ENCODE measurements at regions not wholly inside any gene's neighbourhood (a gene's known extent, or its start where the extent isn't known, plus 50 kb on each side); places are given as distances from the start of the nearest gene placed in this dataset.

DNA sequence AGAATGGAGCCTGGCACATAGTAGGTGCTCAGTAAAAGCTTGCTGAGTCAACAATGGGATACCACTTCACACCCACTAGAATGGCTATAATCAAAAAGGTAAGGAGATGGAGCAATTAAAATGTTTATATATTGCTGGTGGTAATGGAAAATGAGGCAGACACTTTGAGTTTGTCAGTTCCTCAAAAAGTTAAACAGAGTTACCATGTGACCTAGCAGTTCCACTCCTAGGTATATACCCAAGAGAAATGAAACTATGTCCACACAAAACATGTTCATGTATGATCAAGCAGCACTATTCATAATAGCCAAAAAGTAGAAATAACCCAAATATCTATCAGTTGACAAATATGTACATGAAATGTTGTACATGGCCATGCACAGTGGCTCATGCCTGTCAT lies 74.8 kb upstream of the ECE1 start:
- Histone ChIP-seq H2BK120ac (ENCODE audit: insufficient read depth, low read length, poor library complexity) (no peak overlapping the region), H4K91ac (ENCODE audit: low read depth, low read length) (no peak overlapping the region), H3K4me3 (ENCODE audit: low read depth, low read length) (no peak overlapping the region), H3K79me2 (ENCODE audit: control insufficient read depth, insufficient read depth, low read length, poor library complexity) (no peaks in the 10 kb centered on the region), H3K18ac (ENCODE audit: low read length) (no peak overlapping the region), H3K9ac (ENCODE audit: low read length) (no peak overlapping the region), H3K4me1 (ENCODE audit: control insufficient read depth in 1 of 2, insufficient read depth in 2 of 2, low read length in 2 of 2) (no peaks in the 10 kb centered on the region), H3K36me3 (ENCODE audit: control insufficient read depth in 1 of 2, insufficient read depth in 2 of 2, low read length in 2 of 2) (no peaks in the 10 kb centered on the region), H3K4ac (ENCODE audit: low read depth, low read length) (no peak overlapping the region), H2AFZ (ENCODE audit: insufficient read depth, low read length, poor library complexity) (no peak overlapping the region), H2BK5ac (ENCODE audit: low read depth, low read length, poor library complexity) (no peak overlapping the region), H4K12ac (ENCODE audit: low read depth, low read length) (no peak overlapping the region), H2BK12ac (ENCODE audit: low read length) (no peak overlapping the region), H3K27me3 (ENCODE audit: insufficient read depth, low read length) (no peaks in the 10 kb centered on the region), H3K27ac (ENCODE audit: low read depth, low read length) (no peak overlapping the region), H3K4me2 (ENCODE audit: low read length) (no peak overlapping the region), H2AK5ac (ENCODE audit: low read length) (no peak overlapping the region), H4K8ac (ENCODE audit: low read depth, low read length) (no peak overlapping the region), H3K9me3 (ENCODE audit: insufficient read depth, low read depth, low read length) (no peaks in the 10 kb centered on the region), H3K14ac (ENCODE audit: low read length) (no peak overlapping the region), H3K79me1 (ENCODE audit: low read length) (no peaks in the 10 kb centered on the region), H3K23ac (ENCODE audit: low read length) (no peak overlapping the region)
- DNase-seq = no peak

DNA sequence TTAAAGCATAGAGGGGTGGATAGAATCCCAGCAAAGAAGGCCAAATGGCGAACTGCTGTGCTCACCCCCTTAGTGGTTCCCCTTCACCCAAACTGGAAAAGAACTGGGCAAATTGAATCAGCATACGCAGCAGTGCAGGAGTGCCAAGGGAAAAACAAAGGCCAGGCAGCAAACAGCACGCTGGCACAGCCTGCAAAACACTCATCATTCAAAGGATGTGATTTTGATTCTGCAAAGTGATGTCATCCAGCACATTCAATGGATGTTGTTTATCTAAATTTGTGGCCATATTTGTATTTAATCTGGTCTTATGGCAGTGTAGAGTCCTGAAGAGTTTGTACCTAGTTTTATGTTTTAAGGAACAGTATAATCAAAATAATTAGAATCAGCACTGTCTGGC lies 71.8 kb upstream of the ECE1 start:
- Histone ChIP-seq H3K79me1 (ENCODE audit: low read length) (no peaks in the 10 kb centered on the region), H3K9ac (ENCODE audit: low read length) (no peak overlapping the region), H3K9me3 (ENCODE audit: insufficient read depth, low read depth, low read length) (no peaks in the 10 kb centered on the region), H3K14ac (ENCODE audit: low read length) (no peak overlapping the region), H2BK12ac (ENCODE audit: low read length) (no peak overlapping the region), H3K4ac (ENCODE audit: low read depth, low read length) (no peak overlapping the region), H4K91ac (ENCODE audit: low read depth, low read length) (no peak overlapping the region), H3K36me3 (ENCODE audit: control insufficient read depth in 1 of 2, insufficient read depth in 2 of 2, low read length in 2 of 2) (no peaks in the 10 kb centered on the region), H4K8ac (ENCODE audit: low read depth, low read length) (no peak overlapping the region), H2BK120ac (ENCODE audit: insufficient read depth, low read length, poor library complexity) (no peak overlapping the region), H3K23ac (ENCODE audit: low read length) (no peak overlapping the region), H4K12ac (ENCODE audit: low read depth, low read length) (no peak overlapping the region), H3K27ac (ENCODE audit: low read depth, low read length) (no peak overlapping the region), H2AK5ac (ENCODE audit: low read length) (no peak overlapping the region), H3K18ac (ENCODE audit: low read length) (no peak overlapping the region), H3K4me3 (ENCODE audit: low read depth, low read length) (no peak overlapping the region), H3K4me2 (ENCODE audit: low read length) (no peak overlapping the region), H3K79me2 (ENCODE audit: control insufficient read depth, insufficient read depth, low read length, poor library complexity) (no peaks in the 10 kb centered on the region), H2BK5ac (ENCODE audit: low read depth, low read length, poor library complexity) (no peak overlapping the region), H3K27me3 (ENCODE audit: insufficient read depth, low read length) (no peaks in the 10 kb centered on the region), H2AFZ (ENCODE audit: insufficient read depth, low read length, poor library complexity) (no peak overlapping the region), H3K4me1 (ENCODE audit: control insufficient read depth in 1 of 2, insufficient read depth in 2 of 2, low read length in 2 of 2) (no peaks in the 10 kb centered on the region)
- WGBS (ENCODE audit: extremely low coverage, insufficient coverage, insufficient read length) = no CpG with 5 or more reads among the region's 3 CpGs
- DNase-seq = no peak

DNA sequence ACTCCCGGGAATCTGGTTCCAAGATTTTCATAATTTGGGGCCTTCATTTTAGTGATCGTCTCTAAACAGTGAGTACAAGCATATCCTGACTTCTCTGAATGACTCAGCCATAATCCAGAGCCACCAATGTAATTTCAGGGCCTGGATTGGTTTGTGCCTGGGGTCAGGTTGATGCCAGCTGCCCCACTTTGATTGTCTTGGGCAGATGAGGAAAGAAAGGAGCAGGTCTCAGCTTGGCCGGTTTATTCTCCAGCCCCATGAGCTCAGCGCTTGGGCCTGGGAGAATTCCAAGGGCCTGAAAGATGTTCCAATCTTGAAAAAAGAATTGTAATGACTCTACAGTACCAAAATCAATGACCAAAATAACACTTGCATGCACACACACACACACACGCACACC lies 71.2 kb upstream of the ECE1 start:
- no peak overlapping the region for H2BK5ac ChIP-seq (ENCODE audit: low read depth, low read length, poor library complexity)
- no peaks in the 10 kb centered on the region for H3K36me3 ChIP-seq (ENCODE audit: control insufficient read depth in 1 of 2, insufficient read depth in 2 of 2, low read length in 2 of 2)
- no peak overlapping the region for H3K4me3 ChIP-seq (ENCODE audit: low read depth, low read length)
- no peak overlapping the region for H2BK120ac ChIP-seq (ENCODE audit: insufficient read depth, low read length, poor library complexity)
- H3K9me3 ChIP-seq (ENCODE audit: insufficient read depth, low read depth, low read length) = no peaks in the 10 kb centered on the region
- H3K23ac ChIP-seq (ENCODE audit: low read length) = no peak overlapping the region
- DNase-seq = no peak
- no peak overlapping the region for H2BK12ac ChIP-seq (ENCODE audit: low read length)
- no peak overlapping the region for H3K4ac ChIP-seq (ENCODE audit: low read depth, low read length)
- WGBS (ENCODE audit: extremely low coverage, insufficient coverage, insufficient read length) = no CpG with 5 or more reads among the region's 5 CpGs
- no peak overlapping the region for H3K4me2 ChIP-seq (ENCODE audit: low read length)
- H3K9ac ChIP-seq (ENCODE audit: low read length) = no peak overlapping the region
- H3K4me1 ChIP-seq (ENCODE audit: control insufficient read depth in 1 of 2, insufficient read depth in 2 of 2, low read length in 2 of 2) = no peaks in the 10 kb centered on the region
- no peak overlapping the region for H3K14ac ChIP-seq (ENCODE audit: low read length)
- no peak overlapping the region for H4K8ac ChIP-seq (ENCODE audit: low read depth, low read length)
- H3K18ac ChIP-seq (ENCODE audit: low read length) = no peak overlapping the region
- H4K91ac ChIP-seq (ENCODE audit: low read depth, low read length) = no peak overlapping the region
- H3K79me2 ChIP-seq (ENCODE audit: control insufficient read depth, insufficient read depth, low read length, poor library complexity) = no peaks in the 10 kb centered on the region
- H4K12ac ChIP-seq (ENCODE audit: low read depth, low read length) = no peak overlapping the region
- H3K27ac ChIP-seq (ENCODE audit: low read depth, low read length) = no peak overlapping the region
- no peak overlapping the region for H2AFZ ChIP-seq (ENCODE audit: insufficient read depth, low read length, poor library complexity)
- no peaks in the 10 kb centered on the region for H3K27me3 ChIP-seq (ENCODE audit: insufficient read depth, low read length)
- H3K79me1 ChIP-seq (ENCODE audit: low read length) = no peaks in the 10 kb centered on the region
- H2AK5ac ChIP-seq (ENCODE audit: low read length) = no peak overlapping the region

DNA sequence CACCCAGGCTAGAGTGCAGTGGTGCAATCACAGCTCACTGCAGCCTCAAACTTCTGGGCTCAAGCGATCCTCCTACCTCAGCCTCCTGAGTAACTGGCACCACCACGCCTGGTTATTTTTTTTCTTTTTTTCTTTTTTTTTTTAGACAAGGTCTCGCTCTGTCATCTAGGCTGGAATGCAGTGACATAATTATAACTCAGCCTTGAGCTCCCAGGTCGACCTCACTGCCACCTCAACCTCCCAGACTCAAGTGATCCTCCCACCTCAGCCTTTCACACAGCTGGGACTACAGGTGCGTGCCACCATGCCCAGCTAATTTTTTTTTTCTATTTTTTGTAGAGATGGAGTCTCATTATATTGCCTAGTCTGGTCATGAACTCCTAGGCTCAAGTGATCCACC lies 66.9 kb upstream of the ECE1 start:
- Histone ChIP-seq H3K27me3 (ENCODE audit: insufficient read depth, low read length) (no peaks in the 10 kb centered on the region), H2BK12ac (ENCODE audit: low read length) (no peak overlapping the region), H3K9me3 (ENCODE audit: insufficient read depth, low read depth, low read length) (peaks cover 2% of the 10 kb centered on the region), H3K79me1 (ENCODE audit: low read length) (no peaks in the 10 kb centered on the region), H3K36me3 (ENCODE audit: control insufficient read depth in 1 of 2, insufficient read depth in 2 of 2, low read length in 2 of 2) (no peaks in the 10 kb centered on the region), H2AFZ (ENCODE audit: insufficient read depth, low read length, poor library complexity) (no peak overlapping the region), H4K91ac (ENCODE audit: low read depth, low read length) (no peak overlapping the region), H4K8ac (ENCODE audit: low read depth, low read length) (no peak overlapping the region), H3K9ac (ENCODE audit: low read length) (no peak overlapping the region), H3K4me1 (ENCODE audit: control insufficient read depth in 1 of 2, insufficient read depth in 2 of 2, low read length in 2 of 2) (no peaks in the 10 kb centered on the region), H3K23ac (ENCODE audit: low read length) (no peak overlapping the region), H3K4me2 (ENCODE audit: low read length) (no peak overlapping the region), H2AK5ac (ENCODE audit: low read length) (no peak overlapping the region), H4K12ac (ENCODE audit: low read depth, low read length) (no peak overlapping the region), H3K4me3 (ENCODE audit: low read depth, low read length) (no peak overlapping the region), H2BK5ac (ENCODE audit: low read depth, low read length, poor library complexity) (no peak overlapping the region), H3K79me2 (ENCODE audit: control insufficient read depth, insufficient read depth, low read length, poor library complexity) (no peaks in the 10 kb centered on the region), H2BK120ac (ENCODE audit: insufficient read depth, low read length, poor library complexity) (no peak overlapping the region), H3K18ac (ENCODE audit: low read length) (no peak overlapping the region), H3K14ac (ENCODE audit: low read length) (no peak overlapping the region), H3K27ac (ENCODE audit: low read depth, low read length) (no peak overlapping the region), H3K4ac (ENCODE audit: low read depth, low read length) (no peak overlapping the region)
- DNase-seq = no peak
- no CpG with 5 or more reads among the region's 5 CpGs for WGBS (ENCODE audit: extremely low coverage, insufficient coverage, insufficient read length)

GRCh38 chr1:21355956-21356355 lies 65.7 kb upstream of the ECE1 start:
- Histone ChIP-seq H4K8ac (ENCODE audit: low read depth, low read length) (no peak overlapping the region), H3K4me2 (ENCODE audit: low read length) (no peak overlapping the region), H3K36me3 (ENCODE audit: control insufficient read depth in 1 of 2, insufficient read depth in 2 of 2, low read length in 2 of 2) (no peaks in the 10 kb centered on the region), H3K79me1 (ENCODE audit: low read length) (no peaks in the 10 kb centered on the region), H3K4me1 (ENCODE audit: control insufficient read depth in 1 of 2, insufficient read depth in 2 of 2, low read length in 2 of 2) (no peaks in the 10 kb centered on the region), H2AFZ (ENCODE audit: insufficient read depth, low read length, poor library complexity) (no peak overlapping the region), H3K27me3 (ENCODE audit: insufficient read depth, low read length) (no peaks in the 10 kb centered on the region), H3K27ac (ENCODE audit: low read depth, low read length) (no peak overlapping the region), H3K4ac (ENCODE audit: low read depth, low read length) (no peak overlapping the region), H3K4me3 (ENCODE audit: low read depth, low read length) (no peak overlapping the region), H2AK5ac (ENCODE audit: low read length) (no peak overlapping the region), H3K9me3 (ENCODE audit: insufficient read depth, low read depth, low read length) (peaks cover 2% of the 10 kb centered on the region), H3K79me2 (ENCODE audit: control insufficient read depth, insufficient read depth, low read length, poor library complexity) (no peaks in the 10 kb centered on the region), H4K12ac (ENCODE audit: low read depth, low read length) (no peak overlapping the region), H2BK5ac (ENCODE audit: low read depth, low read length, poor library complexity) (no peak overlapping the region), H4K91ac (ENCODE audit: low read depth, low read length) (no peak overlapping the region), H3K9ac (ENCODE audit: low read length) (no peak overlapping the region), H3K14ac (ENCODE audit: low read length) (no peak overlapping the region), H2BK12ac (ENCODE audit: low read length) (no peak overlapping the region), H3K23ac (ENCODE audit: low read length) (no peak overlapping the region), H3K18ac (ENCODE audit: low read length) (no peak overlapping the region), H2BK120ac (ENCODE audit: insufficient read depth, low read length, poor library complexity) (no peak overlapping the region)
- no CpG with 5 or more reads among the region's 6 CpGs for WGBS (ENCODE audit: extremely low coverage, insufficient coverage, insufficient read length)
- no peak for DNase-seq

All from trophoblast cell (in vitro differentiated cells and primary cell).